ENCODE measurements at regions not wholly inside any gene's neighbourhood (a gene's known extent, or its start where the extent isn't known, plus 50 kb on each side); places are given as distances from the start of the nearest gene placed in this dataset.

GRCh38 chr9:110112792-110113191 is 95.2 kb downstream of the C9orf152 start:
- intact Hi-C loops (cut with DNase I, micrococcal nuclease): no loop called here
- Mint-ChIP-seq H3K9me3 (ENCODE audit: low read depth) (no peaks in the 10 kb centered on the region), H3K4me3 (no peak overlapping the region), H3K4me1 (no peaks in the 10 kb centered on the region), H3K27ac (no peak overlapping the region), H3K27me3 (no peaks in the 10 kb centered on the region), H3K36me3 (ENCODE audit: low read depth) (peaks cover 4% of the 10 kb centered on the region)
- DNase-seq (no peak), ATAC-seq (no peak)
- ChIA-PET CTCF (interaction anchor here (1.4 to 1.6 kb wide), 2 partner anchors 44 to 209 kb away, joined by 4 to 7 read pairs; no protein-coding TSS in a partner anchor), POLR2A (no interaction called here)

DNA sequence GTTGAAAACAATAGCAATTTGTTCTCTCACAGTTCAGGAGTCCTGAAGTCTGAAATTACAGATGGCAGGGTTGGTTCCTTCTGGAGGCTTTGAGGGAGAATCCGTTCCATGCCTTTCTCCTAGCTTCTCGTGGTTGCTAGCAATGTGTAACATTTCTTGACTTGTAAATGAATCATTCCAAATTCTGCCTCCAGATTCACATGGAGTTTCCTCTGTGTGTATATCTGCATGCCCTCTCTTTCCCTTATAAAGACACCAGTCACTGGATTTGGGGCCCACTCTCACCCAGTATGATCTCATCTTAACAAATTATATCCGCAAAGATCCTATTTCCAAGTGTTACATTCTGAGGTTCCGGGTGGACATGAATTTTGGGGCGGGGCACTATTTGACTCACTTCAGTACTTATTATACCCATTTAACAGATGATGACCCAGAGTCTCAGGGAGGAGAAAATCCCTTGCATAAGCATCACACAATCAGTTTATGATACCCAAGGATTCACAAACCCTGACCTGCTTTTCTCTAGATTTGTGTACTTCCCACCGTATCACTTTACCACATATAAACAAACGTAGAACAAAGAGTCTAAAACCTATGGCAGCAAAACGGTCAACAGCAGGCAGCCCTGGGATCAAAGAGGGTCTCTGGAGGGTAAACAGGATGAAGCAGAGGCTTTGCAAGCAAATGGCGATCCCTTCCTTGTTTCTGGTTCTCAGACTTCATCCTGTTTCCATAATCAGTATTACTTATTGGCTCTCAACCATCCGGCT is 93.7 kb downstream of the C9orf152 start:
- no peak overlapping the region for H3K27ac Mint-ChIP-seq
- DNase-seq (no peak), ATAC-seq (no peak)
- ChIA-PET CTCF (interaction anchor here (1.4 kb wide), 1 partner anchor 43 kb away, joined by 4 read pairs; no protein-coding TSS in a partner anchor), POLR2A (no interaction called here)
- no peaks in the 10 kb centered on the region for H3K27me3 Mint-ChIP-seq
- no peaks in the 10 kb centered on the region for H3K9me3 Mint-ChIP-seq (ENCODE audit: low read depth)
- peaks cover 4% of the 10 kb centered on the region for H3K36me3 Mint-ChIP-seq (ENCODE audit: low read depth)
- intact Hi-C loops (cut with DNase I, micrococcal nuclease): no loop called here
- H3K4me3 Mint-ChIP-seq: no peak overlapping the region
- H3K4me1 Mint-ChIP-seq: no peaks in the 10 kb centered on the region

DNA sequence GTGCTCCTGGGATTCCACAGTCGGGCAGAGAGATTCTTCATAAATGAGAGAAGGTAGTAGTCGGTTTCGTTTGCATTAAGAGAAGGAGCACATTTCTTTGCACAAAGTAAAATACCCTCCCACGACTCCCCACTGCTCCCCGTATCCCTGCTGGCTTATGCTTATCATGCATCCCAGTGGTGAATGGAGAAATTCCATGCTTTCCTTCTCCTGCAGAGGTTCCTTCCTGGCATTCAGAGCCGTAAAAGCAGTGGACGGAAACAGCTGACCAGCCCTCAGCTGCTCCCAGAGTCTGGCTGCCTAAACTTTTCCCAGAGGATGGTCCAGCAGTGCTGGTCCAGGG is 93.1 kb downstream of the C9orf152 start:
- no peaks in the 10 kb centered on the region for H3K4me1 Mint-ChIP-seq
- H3K4me3 Mint-ChIP-seq: no peak overlapping the region
- CTCF ChIA-PET: no interaction called here
- DNase-seq (no peak), ATAC-seq (no peak)
- no peaks in the 10 kb centered on the region for H3K27me3 Mint-ChIP-seq
- H3K27ac Mint-ChIP-seq: no peak overlapping the region
- H3K9me3 Mint-ChIP-seq (ENCODE audit: low read depth): no peaks in the 10 kb centered on the region
- peaks cover 4% of the 10 kb centered on the region for H3K36me3 Mint-ChIP-seq (ENCODE audit: low read depth)
- POLR2A ChIA-PET: no interaction called here
- intact Hi-C loops (cut with DNase I, micrococcal nuclease): no loop called here

GRCh38 chr9:110115341-110115820 is 92.6 kb downstream of the C9orf152 start:
- Mint-ChIP-seq H3K9me3 (ENCODE audit: low read depth) (no peaks in the 10 kb centered on the region), H3K27ac (no peak overlapping the region), H3K27me3 (no peaks in the 10 kb centered on the region), H3K4me3 (no peak overlapping the region), H3K36me3 (ENCODE audit: low read depth) (peaks cover 4% of the 10 kb centered on the region), H3K4me1 (no peaks in the 10 kb centered on the region)
- POLR2A ChIA-PET: no interaction called here
- intact Hi-C loops (cut with DNase I, micrococcal nuclease): no loop called here
- DNase-seq (no peak), ATAC-seq (no peak)
- CTCF ChIA-PET: interaction anchor here (0.8 kb wide), 1 partner anchor 29 kb away, joined by 3 read pairs; no protein-coding TSS in a partner anchor

DNA sequence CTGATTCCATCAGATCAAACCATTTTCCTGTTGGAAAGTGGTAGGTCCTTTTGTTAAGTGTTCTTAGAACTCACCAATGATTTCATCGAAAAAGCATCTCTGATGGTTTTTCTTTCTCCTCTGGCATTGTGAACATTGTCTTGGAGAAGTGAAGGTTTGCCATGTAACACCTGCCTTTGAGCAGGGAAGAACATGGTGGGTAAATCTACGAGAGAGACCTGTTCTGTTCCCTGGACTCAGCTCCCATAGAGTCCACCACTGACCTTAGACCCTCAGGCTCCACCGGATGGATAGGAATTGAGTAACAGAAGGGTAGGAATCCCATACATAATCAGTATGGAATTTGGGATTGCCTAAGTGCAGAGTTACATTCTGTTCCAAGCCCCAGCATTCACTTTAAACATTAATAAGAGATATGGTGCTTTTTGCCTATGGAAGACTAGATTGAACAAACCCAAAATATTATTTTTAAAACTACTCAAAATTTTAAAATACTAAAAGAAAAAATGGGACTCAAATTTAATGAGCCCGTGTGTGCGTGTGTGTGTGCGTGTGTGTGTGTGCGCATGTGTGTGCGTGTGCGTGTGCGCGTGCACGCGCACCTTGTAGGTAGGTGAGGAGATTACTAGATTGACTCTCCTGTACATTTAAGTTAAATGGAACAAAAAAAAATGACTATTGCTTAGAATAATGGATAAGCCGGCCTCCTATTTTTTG is 92.0 kb downstream of the C9orf152 start:
- CTCF ChIA-PET: interaction anchor here (0.8 to 1.2 kb wide), 2 partner anchors 28 to 229 kb away, joined by 3 read pairs; no protein-coding TSS in a partner anchor
- H3K27ac Mint-ChIP-seq: no peak overlapping the region
- intact Hi-C loops (cut with DNase I, micrococcal nuclease): no loop called here
- H3K36me3 Mint-ChIP-seq (ENCODE audit: low read depth): peaks cover 4% of the 10 kb centered on the region
- H3K4me3 Mint-ChIP-seq: no peak overlapping the region
- no peaks in the 10 kb centered on the region for H3K9me3 Mint-ChIP-seq (ENCODE audit: low read depth)
- H3K4me1 Mint-ChIP-seq: no peaks in the 10 kb centered on the region
- H3K27me3 Mint-ChIP-seq: no peaks in the 10 kb centered on the region
- DNase-seq (no peak), ATAC-seq (no peak)
- POLR2A ChIA-PET: no interaction called here

- DNase-seq (no peak), ATAC-seq (no peak)
- intact Hi-C loops (cut with DNase I, micrococcal nuclease): no loop called here
- Mint-ChIP-seq H3K36me3 (ENCODE audit: low read depth) (peaks cover 4% of the 10 kb centered on the region), H3K27me3 (no peaks in the 10 kb centered on the region), H3K27ac (no peak overlapping the region), H3K4me3 (no peak overlapping the region), H3K9me3 (ENCODE audit: low read depth) (no peaks in the 10 kb centered on the region), H3K4me1 (no peaks in the 10 kb centered on the region)
- ChIA-PET CTCF (interaction anchor here (0.8 to 1.2 kb wide), 2 partner anchors 28 to 230 kb away, joined by 3 read pairs; no protein-coding TSS in a partner anchor), POLR2A (no interaction called here)
Observed at GRCh38 chr9:110116543-110116885, 91.4 kb downstream of the C9orf152 start.

DNA sequence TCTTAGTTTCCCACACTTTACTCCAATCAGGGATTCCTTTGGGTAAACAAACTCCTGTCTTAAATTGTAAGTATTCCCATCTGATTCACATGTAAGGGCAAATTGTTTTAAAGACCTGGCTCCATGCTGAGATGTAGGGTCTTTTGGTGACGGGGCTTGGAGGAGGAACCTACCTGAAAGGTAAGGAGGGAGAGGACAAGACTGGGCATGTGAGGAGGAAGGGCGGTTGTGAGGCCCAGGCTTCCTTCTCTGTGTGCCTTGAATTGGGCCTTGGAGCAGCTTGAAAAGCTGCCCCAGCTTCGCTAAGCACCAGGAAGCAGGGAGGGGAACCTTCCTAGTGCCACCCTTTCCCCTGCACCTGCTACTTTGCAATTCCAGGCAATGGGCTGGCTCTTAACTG is 86.8 kb downstream of the C9orf152 start:
- Mint-ChIP-seq H3K36me3 (ENCODE audit: low read depth) (no peaks in the 10 kb centered on the region), H3K4me1 (peaks cover 12% of the 10 kb centered on the region), H3K27me3 (no peaks in the 10 kb centered on the region), H3K4me3 (no peak overlapping the region), H3K27ac (no peak overlapping the region), H3K9me3 (ENCODE audit: low read depth) (no peaks in the 10 kb centered on the region)
- no peak for ATAC-seq
- no peak for DNase-seq
- CTCF ChIA-PET: no interaction called here
- intact Hi-C loops (cut with DNase I, micrococcal nuclease): no loop called here
- POLR2A ChIA-PET: no interaction called here

GRCh38 chr9:110123341-110124095 is 84.4 kb downstream of the C9orf152 start:
- H3K27ac Mint-ChIP-seq: no peak overlapping the region
- H3K4me1 Mint-ChIP-seq: peaks cover 21% of the 10 kb centered on the region
- ChIA-PET CTCF (interaction anchor here (0.8 kb wide), 1 partner anchor 247 kb away, joined by 3 read pairs; no protein-coding TSS in a partner anchor), POLR2A (no interaction called here)
- no peak overlapping the region for H3K4me3 Mint-ChIP-seq
- ATAC-seq (no peak), DNase-seq (no peak)
- H3K9me3 Mint-ChIP-seq (ENCODE audit: low read depth): no peaks in the 10 kb centered on the region
- no peaks in the 10 kb centered on the region for H3K27me3 Mint-ChIP-seq
- intact Hi-C loops (cut with DNase I, micrococcal nuclease): no loop called here
- H3K36me3 Mint-ChIP-seq (ENCODE audit: low read depth): no peaks in the 10 kb centered on the region

DNA sequence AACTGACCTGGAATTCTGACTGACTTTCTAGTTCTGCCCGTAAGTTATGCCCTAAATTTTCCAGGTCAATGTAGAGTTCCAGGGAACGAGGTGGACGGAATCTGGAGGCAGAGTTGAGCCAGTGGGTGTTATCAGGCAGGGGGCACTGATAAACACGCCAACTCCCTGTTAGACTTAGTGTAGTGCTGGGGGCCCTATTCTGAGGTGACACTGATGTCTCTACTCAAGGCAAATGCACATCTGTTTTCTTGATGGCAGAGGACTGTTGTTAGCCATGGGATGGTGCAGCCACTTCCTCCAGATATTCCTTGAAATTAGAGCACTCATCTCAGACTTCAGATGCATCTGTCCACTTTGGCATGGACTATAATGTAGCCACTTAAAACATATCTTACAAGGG is 83.5 kb downstream of the C9orf152 start:
- H3K4me3 Mint-ChIP-seq: no peak overlapping the region
- H3K27me3 Mint-ChIP-seq: no peaks in the 10 kb centered on the region
- no peak for ATAC-seq
- CTCF ChIA-PET: no interaction called here
- peaks cover 21% of the 10 kb centered on the region for H3K4me1 Mint-ChIP-seq
- H3K9me3 Mint-ChIP-seq (ENCODE audit: low read depth): no peaks in the 10 kb centered on the region
- POLR2A ChIA-PET: no interaction called here
- H3K27ac Mint-ChIP-seq: no peak overlapping the region
- no peaks in the 10 kb centered on the region for H3K36me3 Mint-ChIP-seq (ENCODE audit: low read depth)
- intact Hi-C loops (cut with DNase I, micrococcal nuclease): no loop called here
- no peak for DNase-seq

GRCh38 chr9:110125207-110125751 is 82.7 kb downstream of the C9orf152 start:
- Mint-ChIP-seq H3K9me3 (ENCODE audit: low read depth) (no peaks in the 10 kb centered on the region), H3K27me3 (no peaks in the 10 kb centered on the region), H3K4me3 (no peak overlapping the region), H3K36me3 (ENCODE audit: low read depth) (no peaks in the 10 kb centered on the region), H3K27ac (peak overlapping the region; percentile 17), H3K4me1 (peaks cover 21% of the 10 kb centered on the region)
- intact Hi-C loops (cut with DNase I, micrococcal nuclease): no loop called here
- POLR2A ChIA-PET: no interaction called here
- ATAC-seq: no peak
- no peak for DNase-seq
- CTCF ChIA-PET: interaction anchor here (0.6 to 1.6 kb wide), 2 partner anchors 26 to 719 kb away, joined by 3 to 5 read pairs; no protein-coding TSS in a partner anchor

DNA sequence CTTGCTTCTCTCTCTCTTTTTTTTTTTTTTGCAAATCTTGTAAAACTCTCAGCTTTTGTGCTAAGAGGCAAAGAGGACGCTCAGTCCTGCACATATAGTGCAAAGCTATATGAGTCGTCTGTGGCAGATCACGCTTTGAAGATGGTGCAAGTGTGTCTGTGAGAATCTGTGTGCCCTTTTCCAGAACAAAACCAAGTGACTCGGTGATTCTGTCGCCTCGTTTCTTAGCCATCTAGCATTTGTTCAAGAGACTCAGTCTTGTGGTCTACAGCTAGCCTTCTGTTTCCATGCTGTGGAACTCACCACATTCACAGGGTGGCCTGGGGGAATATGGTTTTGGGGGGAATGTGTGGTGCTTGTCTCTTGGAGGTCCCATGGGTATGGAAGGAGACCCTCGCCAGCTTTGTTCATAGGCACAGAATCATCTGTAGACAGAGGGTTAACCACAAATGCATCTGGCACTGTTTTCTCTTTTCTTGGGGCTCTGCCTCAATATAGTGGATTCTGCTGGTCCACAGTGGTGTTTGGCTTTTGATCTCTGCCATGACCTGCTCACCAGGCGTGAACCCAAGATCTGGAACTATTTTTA is 82.1 kb downstream of the C9orf152 start:
- no peaks in the 10 kb centered on the region for H3K36me3 Mint-ChIP-seq (ENCODE audit: low read depth)
- peaks cover 21% of the 10 kb centered on the region for H3K4me1 Mint-ChIP-seq
- POLR2A ChIA-PET: no interaction called here
- CTCF ChIA-PET: interaction anchor here (0.7 to 1.6 kb wide), 3 partner anchors 22 to 466 kb away, joined by 3 to 5 read pairs (median 3); no protein-coding TSS in a partner anchor
- H3K27ac Mint-ChIP-seq: peak overlapping the region; percentile 17
- DNase-seq: peak; percentile 23
- no peaks in the 10 kb centered on the region for H3K27me3 Mint-ChIP-seq
- no peaks in the 10 kb centered on the region for H3K9me3 Mint-ChIP-seq (ENCODE audit: low read depth)
- H3K4me3 Mint-ChIP-seq: no peak overlapping the region
- ATAC-seq: peak; percentile 80
- intact Hi-C loops (cut with DNase I, micrococcal nuclease): no loop called here

Data from activated CD4-positive, alpha-beta T cell treated with anti-CD3 and anti-CD28 coated beads for 36 hours (primary cell).